Upper lobe of right lung (tissue), 1 donor: ENCODE measurements at regions not wholly inside any gene's neighbourhood (a gene's known extent, or its start where the extent isn't known, plus 50 kb on each side); places are given as distances from the start of the nearest gene placed in this dataset.

ENCODE experiments used
- ATAC-seq: fragments of 200-7000 bp; cut with Tn5 transposase; one replicate; pipeline ENCODE4 v1.9.1; 2020; ENCODE audit warnings: mild to moderate bottlenecking, moderate library complexity
- DNase-seq: peaks from one replicate; pipeline ENCODE4 v3.0.0-alpha.2; 2020
- H3K27ac ChIP-seq: fragments of 200-600 bp; one replicate; pipeline ENCODE4 v1.8.0; 2022
- H3K27me3 ChIP-seq: fragments of 200-600 bp; one replicate; pipeline ENCODE4 v1.8.0; 2022; ENCODE audit warnings: mild to moderate bottlenecking
- H3K36me3 ChIP-seq: fragments of 200-600 bp; one replicate; pipeline ENCODE4 v1.8.0; 2022
- H3K4me1 ChIP-seq: fragments of 200-600 bp; one replicate; pipeline ENCODE4 v1.8.0; 2022
- H3K4me3 ChIP-seq: fragments of 200-600 bp; one replicate; pipeline ENCODE4 v1.8.0; 2022; ENCODE audit warnings: mild to moderate bottlenecking
- H3K9me3 ChIP-seq: fragments of 200-600 bp; one replicate; pipeline ENCODE4 v1.8.0; 2022
- CTCF ChIP-seq: fragments of 200-600 bp; IDR thresholded peaks from one replicate; pipeline ENCODE4 v1.8.0; 2022; ENCODE audit warnings: antibody characterized with exemption
- intact Hi-C: fragments of 100-400 bp; cut with DNase I; formaldehyde crosslinking; loops from one replicate; pipeline ENCODE4 v1.11.0; 2022
- donor health status: DM: no; HTN: yes; CAD: no; lungs with severe emphysema.

- intact Hi-C loops = no loop called here
- DNase-seq (no peak), ATAC-seq (no peak)
- Histone ChIP-seq H3K4me3 (no peak overlapping the region), H3K27me3 (no peaks in the 10 kb centered on the region), H3K36me3 (no peaks in the 10 kb centered on the region), H3K27ac (no peak overlapping the region), H3K4me1 (no peaks in the 10 kb centered on the region), H3K9me3 (no peaks in the 10 kb centered on the region)
- no peak for TF ChIP-seq CTCF
Observed at GRCh38 chr11:34758262-34758661, 137.4 kb downstream of the EHF start.

GRCh38 chr11:34757026-34757451 lies 136.1 kb downstream of the EHF start:
- TF ChIP-seq CTCF = no peak
- intact Hi-C loops = no loop called here
- Histone ChIP-seq H3K4me1 (no peaks in the 10 kb centered on the region), H3K4me3 (no peak overlapping the region), H3K27me3 (no peaks in the 10 kb centered on the region), H3K27ac (no peak overlapping the region), H3K9me3 (no peaks in the 10 kb centered on the region), H3K36me3 (no peaks in the 10 kb centered on the region)
- ATAC-seq (no peak), DNase-seq (no peak)

- no peak for TF ChIP-seq CTCF
Observed at GRCh38 chr11:34756591-34756990, 135.7 kb downstream of the EHF start.

GRCh38 chr11:34755671-34756070 lies 134.8 kb downstream of the EHF start:
- Histone ChIP-seq H3K4me3 (no peak overlapping the region), H3K27me3 (no peaks in the 10 kb centered on the region), H3K36me3 (no peaks in the 10 kb centered on the region), H3K27ac (no peak overlapping the region), H3K4me1 (peaks cover 4% of the 10 kb centered on the region), H3K9me3 (no peaks in the 10 kb centered on the region)
- TF ChIP-seq CTCF = no peak
- no peak for ATAC-seq
- intact Hi-C loops = no loop called here
- DNase-seq = no peak

More at GRCh38 chr11:34756591-34756990, 135.7 kb downstream of the EHF start:
- Histone ChIP-seq H3K4me3 (no peak overlapping the region), H3K27ac (no peak overlapping the region), H3K27me3 (no peaks in the 10 kb centered on the region), H3K36me3 (no peaks in the 10 kb centered on the region), H3K9me3 (no peaks in the 10 kb centered on the region), H3K4me1 (no peaks in the 10 kb centered on the region)
- no peak for ATAC-seq
- intact Hi-C loops = no loop called here
- DNase-seq = no peak

- Histone ChIP-seq H3K4me3 (no peak overlapping the region), H3K4me1 (peaks cover 13% of the 10 kb centered on the region), H3K9me3 (no peaks in the 10 kb centered on the region), H3K27me3 (no peaks in the 10 kb centered on the region), H3K36me3 (no peaks in the 10 kb centered on the region), H3K27ac (no peak overlapping the region)
- no peak for ATAC-seq
- intact Hi-C loops = no loop called here
- no peak for TF ChIP-seq CTCF
- no peak for DNase-seq
Observed at GRCh38 chr11:34754171-34754823, 133.4 kb downstream of the EHF start.
